ENCODE measurements at regions not wholly inside any gene's neighbourhood (a gene's known extent, or its start where the extent isn't known, plus 50 kb on each side); places are given as distances from the start of the nearest gene placed in this dataset.

- FAIRE-seq (peak; percentile 28), DNase-seq (ENCODE audit: insufficient read length, low spot score) (no peak)
Observed at GRCh38 chr7:21346297-21346696, 81.6 kb upstream of the SP4 start.

GRCh38 chr7:21352540-21353387 is 75.1 kb upstream of the SP4 start:
- no peak for TF ChIP-seq PAX5 (IDR thresholded peaks at IDR 0.05; ENCODE audit: insufficient read depth, low read length, severe bottlenecking)
- TF ChIP-seq POLR2A (IDR thresholded peaks at IDR 0.05; ENCODE audit: low read depth, low read length): no peak
- peak; percentile 95 for TF ChIP-seq SPI1 (IDR thresholded peaks at IDR 0.05; ENCODE audit: low read depth, low read length)
- TF ChIP-seq TAF1 (IDR thresholded peaks at IDR 0.05; ENCODE audit: low read depth, low read length): no peak
- no peak for TF ChIP-seq POLR2AphosphoS5 (IDR thresholded peaks at IDR 0.05; ENCODE audit: low read depth, low read length)
- TF ChIP-seq POU2F2 (IDR thresholded peaks at IDR 0.05; ENCODE audit: low read depth, low read length): 0 out of 2 replicates have a peak, but pooled peaks have one; percentile 25
- DNase-seq (ENCODE audit: insufficient read length, low spot score) (peak; percentile 22), FAIRE-seq (peak; percentile 81)

More at GRCh38 chr7:21346297-21346696, 81.6 kb upstream of the SP4 start:
- no peak for TF ChIP-seq SPI1 (IDR thresholded peaks at IDR 0.05; ENCODE audit: low read depth, low read length)
- no peak for TF ChIP-seq POU2F2 (IDR thresholded peaks at IDR 0.05; ENCODE audit: low read depth, low read length)
- TF ChIP-seq POLR2AphosphoS5 (IDR thresholded peaks at IDR 0.05; ENCODE audit: low read depth, low read length): no peak
- TF ChIP-seq POLR2A (IDR thresholded peaks at IDR 0.05; ENCODE audit: low read depth, low read length): no peak
- no peak for TF ChIP-seq TAF1 (IDR thresholded peaks at IDR 0.05; ENCODE audit: low read depth, low read length)
- no peak for TF ChIP-seq PAX5 (IDR thresholded peaks at IDR 0.05; ENCODE audit: insufficient read depth, low read length, severe bottlenecking)

- no peak for TF ChIP-seq POU2F2 (IDR thresholded peaks at IDR 0.05; ENCODE audit: low read depth, low read length)
- no peak for TF ChIP-seq POLR2A (IDR thresholded peaks at IDR 0.05; ENCODE audit: low read depth, low read length)
- no peak for TF ChIP-seq TAF1 (IDR thresholded peaks at IDR 0.05; ENCODE audit: low read depth, low read length)
- TF ChIP-seq POLR2AphosphoS5 (IDR thresholded peaks at IDR 0.05; ENCODE audit: low read depth, low read length): no peak
- TF ChIP-seq PAX5 (IDR thresholded peaks at IDR 0.05; ENCODE audit: insufficient read depth, low read length, severe bottlenecking): no peak
- TF ChIP-seq SPI1 (IDR thresholded peaks at IDR 0.05; ENCODE audit: low read depth, low read length): no peak
- no peak for FAIRE-seq
Observed at GRCh38 chr7:21353388-21353780, 74.5 kb upstream of the SP4 start.

GRCh38 chr7:21354284-21354683 is 73.6 kb upstream of the SP4 start:
- TF ChIP-seq PAX5 (IDR thresholded peaks at IDR 0.05; ENCODE audit: insufficient read depth, low read length, severe bottlenecking) (no peak), POLR2A (IDR thresholded peaks at IDR 0.05; ENCODE audit: low read depth, low read length) (no peak), SPI1 (IDR thresholded peaks at IDR 0.05; ENCODE audit: low read depth, low read length) (no peak), POU2F2 (IDR thresholded peaks at IDR 0.05; ENCODE audit: low read depth, low read length) (no peak), TAF1 (IDR thresholded peaks at IDR 0.05; ENCODE audit: low read depth, low read length) (no peak), POLR2AphosphoS5 (IDR thresholded peaks at IDR 0.05; ENCODE audit: low read depth, low read length) (no peak)
- DNase-seq (ENCODE audit: insufficient read length, low spot score) (no peak), FAIRE-seq (no peak)

More at GRCh38 chr7:21353388-21353780, 74.5 kb upstream of the SP4 start:
- no peak for DNase-seq (ENCODE audit: insufficient read length, low spot score)

- DNase-seq (ENCODE audit: insufficient read length, low spot score) (peak; percentile 28), FAIRE-seq (peak; percentile 99)
Observed at GRCh38 chr7:21355406-21355874, 72.4 kb upstream of the SP4 start.

GRCh38 chr7:21356616-21357015 is 71.3 kb upstream of the SP4 start:
- DNase-seq (ENCODE audit: insufficient read length, low spot score): no peak
- no peak for FAIRE-seq
- no peak for TF ChIP-seq POU2F2 (IDR thresholded peaks at IDR 0.05; ENCODE audit: low read depth, low read length)
- no peak for TF ChIP-seq PAX5 (IDR thresholded peaks at IDR 0.05; ENCODE audit: insufficient read depth, low read length, severe bottlenecking)
- TF ChIP-seq POLR2A (IDR thresholded peaks at IDR 0.05; ENCODE audit: low read depth, low read length): no peak
- no peak for TF ChIP-seq TAF1 (IDR thresholded peaks at IDR 0.05; ENCODE audit: low read depth, low read length)
- no peak for TF ChIP-seq SPI1 (IDR thresholded peaks at IDR 0.05; ENCODE audit: low read depth, low read length)

More at GRCh38 chr7:21355406-21355874, 72.4 kb upstream of the SP4 start:
- TF ChIP-seq POU2F2 (IDR thresholded peaks at IDR 0.05; ENCODE audit: low read depth, low read length): peak; percentile 88
- TF ChIP-seq PAX5 (IDR thresholded peaks at IDR 0.05; ENCODE audit: insufficient read depth, low read length, severe bottlenecking): no peak
- TF ChIP-seq POLR2AphosphoS5 (IDR thresholded peaks at IDR 0.05; ENCODE audit: low read depth, low read length): no peak
- TF ChIP-seq TAF1 (IDR thresholded peaks at IDR 0.05; ENCODE audit: low read depth, low read length): no peak
- peak; percentile 100 for TF ChIP-seq SPI1 (IDR thresholded peaks at IDR 0.05; ENCODE audit: low read depth, low read length)
- no peak for TF ChIP-seq POLR2A (IDR thresholded peaks at IDR 0.05; ENCODE audit: low read depth, low read length)

- no peak for TF ChIP-seq PAX5 (IDR thresholded peaks at IDR 0.05; ENCODE audit: insufficient read depth, low read length, severe bottlenecking)
- TF ChIP-seq SPI1 (IDR thresholded peaks at IDR 0.05; ENCODE audit: low read depth, low read length): no peak
- TF ChIP-seq POU2F2 (IDR thresholded peaks at IDR 0.05; ENCODE audit: low read depth, low read length): no peak
- TF ChIP-seq POLR2A (IDR thresholded peaks at IDR 0.05; ENCODE audit: low read depth, low read length): no peak
- no peak for TF ChIP-seq POLR2AphosphoS5 (IDR thresholded peaks at IDR 0.05; ENCODE audit: low read depth, low read length)
- TF ChIP-seq TAF1 (IDR thresholded peaks at IDR 0.05; ENCODE audit: low read depth, low read length): no peak
- DNase-seq (ENCODE audit: insufficient read length, low spot score) (no peak), FAIRE-seq (no peak)
Observed at GRCh38 chr7:21357151-21358097, 70.5 kb upstream of the SP4 start.

GRCh38 chr7:21358648-21359047 is 69.2 kb upstream of the SP4 start:
- FAIRE-seq: peak; percentile 56
- no peak for TF ChIP-seq POLR2AphosphoS5 (IDR thresholded peaks at IDR 0.05; ENCODE audit: low read depth, low read length)
- peak; percentile 53 for TF ChIP-seq SPI1 (IDR thresholded peaks at IDR 0.05; ENCODE audit: low read depth, low read length)

GRCh38 chr7:21359163-21359562 is 68.7 kb upstream of the SP4 start:
- DNase-seq (ENCODE audit: insufficient read length, low spot score) (no peak), FAIRE-seq (no peak)
- TF ChIP-seq SPI1 (IDR thresholded peaks at IDR 0.05; ENCODE audit: low read depth, low read length): no peak
- TF ChIP-seq POLR2AphosphoS5 (IDR thresholded peaks at IDR 0.05; ENCODE audit: low read depth, low read length): no peak
- TF ChIP-seq POU2F2 (IDR thresholded peaks at IDR 0.05; ENCODE audit: low read depth, low read length): no peak
- no peak for TF ChIP-seq PAX5 (IDR thresholded peaks at IDR 0.05; ENCODE audit: insufficient read depth, low read length, severe bottlenecking)
- TF ChIP-seq POLR2A (IDR thresholded peaks at IDR 0.05; ENCODE audit: low read depth, low read length): no peak
- TF ChIP-seq TAF1 (IDR thresholded peaks at IDR 0.05; ENCODE audit: low read depth, low read length): no peak

More at GRCh38 chr7:21358648-21359047, 69.2 kb upstream of the SP4 start:
- DNase-seq (ENCODE audit: insufficient read length, low spot score): no peak

Measured in GM12891 (cell line).